Right lobe of liver (tissue), 6 donors: ENCODE measurements at regions not wholly inside any gene's neighbourhood (a gene's known extent, or its start where the extent isn't known, plus 50 kb on each side); places are given as distances from the start of the nearest gene placed in this dataset.
"Not testable (repeated sequence)": the region's sequence is repeated elsewhere in the genome, so short reads cannot be mapped to it uniquely, and the experiment has no call there.

Experiments
- ATAC-seq, 4 donors: fragments of 200-7000 bp; cut with Tn5 transposase; one replicate each; pipeline ENCODE4 v1.9.1; 2020; ENCODE audit warnings: mild to moderate bottlenecking in 4 of 4, moderate library complexity in 4 of 4
- DNase-seq, 3 donors: peaks; one replicate each; pipeline ENCODE4 v3.0.0-alpha.2; 2020
- H3K27ac ChIP-seq, 3 donors: fragments of 200-600 bp; one replicate each; pipeline ENCODE4 v1.8.0; 2022
- H3K27me3 ChIP-seq, 2 donors: fragments of 200-600 bp; one replicate each; pipeline ENCODE4 v1.8.0; 2022
- H3K36me3 ChIP-seq, 4 donors: fragments of 200-600 bp; sonication (generic) in 1 of 4; one replicate each; pipeline versions ENCODE4 v1.5.1 to v1.8.0; 2017 to 2022; ENCODE audit warnings: control low read depth in 1 of 4
- H3K4me1 ChIP-seq, 4 donors: fragments of 200-600 bp; sonication (generic) in 1 of 4; one replicate each; pipeline versions ENCODE4 v1.5.1 to v1.8.0; 2017 to 2022; ENCODE audit warnings: control low read depth in 1 of 4
- H3K4me3 ChIP-seq, 3 donors: fragments of 200-600 bp; one replicate each; pipeline ENCODE4 v1.8.0; 2022
- H3K9me3 ChIP-seq, 4 donors: fragments of 200-600 bp; sonication (generic) in 1 of 4; one replicate each; pipeline versions ENCODE4 v1.5.1 to v1.8.0; 2017 to 2022; ENCODE audit warnings: control low read depth in 1 of 4
- CTCF ChIP-seq, 4 donors: fragments of 200-600 bp in 3 of 4; fragments of 450-650 bp in 1 of 4; IDR thresholded peaks; one replicate each; pipeline versions ENCODE4 v1.5.1 to v1.8.0; 2016 to 2022; ENCODE audit warnings: antibody characterized with exemption in 4 of 4, mild to moderate bottlenecking in 2 of 4
- POLR2A ChIP-seq: fragments of 450-650 bp; IDR thresholded peaks from one replicate; pipeline ENCODE4 v1.6.1; 2017; ENCODE audit warnings: antibody characterized with exemption, mild to moderate bottlenecking
- whole genome bisulfite sequencing: methylation state at CpG from one replicate; pipeline ENCODE4 v1.1.6; 2018; ENCODE audit warnings: low coverage, low lambda C conversion rate; ENCODE audit not compliant: insufficient coverage; ENCODE audit errors: missing lambda C conversion rate; 5-methylcytosine and 5-hydroxymethylcytosine counted together
- intact Hi-C, 2 donors: fragments of 100-400 bp; cut with DNase I; formaldehyde crosslinking; loops; one replicate each; pipeline versions ENCODE4 v1.11.2 to v1.14.1; 2022
- donor health status: DM: no; HTN: yes; CAD: no.
- donor health status: DM: no; HTN: no; CAD: no.
- donor health status: DM: no; HTN: no; CAD: no.
- donor health status: DM: no; HTN: yes; CAD: no.
- donor health status: DM: no; HTN: yes; CAD: no.

DNA sequence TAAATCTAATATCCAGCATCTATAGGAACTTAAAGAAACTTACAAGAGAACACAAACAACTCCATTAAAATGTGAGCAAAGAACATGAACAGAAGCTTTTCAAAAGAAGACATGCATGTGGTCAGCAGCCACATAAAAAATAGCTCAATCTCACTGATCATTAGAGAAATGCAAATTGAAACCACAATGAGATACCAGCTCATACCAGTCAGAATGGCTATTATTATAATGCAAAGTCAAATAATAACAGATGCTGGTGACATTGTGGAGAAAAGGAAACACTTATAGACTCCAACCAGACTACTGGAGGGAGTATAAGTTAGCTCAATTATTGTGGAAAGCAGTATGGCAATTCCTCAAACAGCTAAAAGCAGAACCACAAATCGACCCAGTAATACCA is 1314.5 kb downstream of the XPNPEP1 start:
- Histone ChIP-seq H3K27me3 (no peaks in the 10 kb centered on the region), H3K4me3 (no peak overlapping the region), H3K36me3 (no peaks in the 10 kb centered on the region), H3K4me1 (no peaks in the 10 kb centered on the region), H3K9me3 (no peaks in the 10 kb centered on the region), H3K27ac (no peak overlapping the region)
- DNase-seq, result no peak
- no peak for TF ChIP-seq CTCF (IDR thresholded peaks at IDR 0.05)
- TF ChIP-seq POLR2A, result no peak
- no peak for ATAC-seq
- WGBS, result 38% methylated on average over 1 of the region's 1 CpG
- intact Hi-C loops, result no loop called here

DNA sequence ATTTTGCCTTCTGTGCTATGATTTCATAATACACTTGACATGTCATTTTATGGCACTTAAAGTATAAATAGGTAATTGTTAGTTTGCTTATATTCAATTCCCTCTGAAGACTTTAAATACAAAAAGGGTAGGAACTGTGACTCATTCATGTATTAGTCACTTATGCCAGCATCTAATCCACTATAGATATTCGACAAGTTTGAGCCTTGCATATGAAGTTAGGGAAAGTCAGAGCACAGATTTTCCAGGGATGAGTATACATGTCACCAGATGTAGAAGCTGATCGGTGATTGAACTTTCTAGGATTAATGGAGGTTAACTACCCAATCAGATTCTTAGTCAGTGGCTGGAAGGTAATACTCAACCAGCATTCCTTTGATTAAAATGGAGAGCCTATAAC is 1321.5 kb downstream of the XPNPEP1 start:
- TF ChIP-seq CTCF (IDR thresholded peaks at IDR 0.05) (no peak), POLR2A (no peak)
- no peaks in the 10 kb centered on the region for H3K9me3 ChIP-seq
- H3K27me3 ChIP-seq, result no peaks in the 10 kb centered on the region
- no peak for ATAC-seq
- DNase-seq, result no peak
- no peak overlapping the region for H3K4me3 ChIP-seq
- no peak overlapping the region for H3K27ac ChIP-seq
- no peaks in the 10 kb centered on the region for H3K36me3 ChIP-seq
- WGBS, result 89% methylated on average over 2 of the region's 2 CpGs
- H3K4me1 ChIP-seq, result peaks cover 0 to 11% (median 0%) of the 10 kb centered on the region in 4 donors
- intact Hi-C loops, result no loop called here

- peaks cover 0 to 11% (median 0%) of the 10 kb centered on the region in 4 donors for H3K4me1 ChIP-seq
- H3K27me3 ChIP-seq, H3K9me3 ChIP-seq, H3K27ac ChIP-seq, ATAC-seq, H3K4me3 ChIP-seq, intact Hi-C loops, DNase-seq, H3K36me3 ChIP-seq: not testable (repeated sequence)
- 80% methylated on average over 4 of the region's 4 CpGs for WGBS
Measured at GRCh38 chr10:108600511-108600910, 1322.8 kb downstream of the XPNPEP1 start.

DNA sequence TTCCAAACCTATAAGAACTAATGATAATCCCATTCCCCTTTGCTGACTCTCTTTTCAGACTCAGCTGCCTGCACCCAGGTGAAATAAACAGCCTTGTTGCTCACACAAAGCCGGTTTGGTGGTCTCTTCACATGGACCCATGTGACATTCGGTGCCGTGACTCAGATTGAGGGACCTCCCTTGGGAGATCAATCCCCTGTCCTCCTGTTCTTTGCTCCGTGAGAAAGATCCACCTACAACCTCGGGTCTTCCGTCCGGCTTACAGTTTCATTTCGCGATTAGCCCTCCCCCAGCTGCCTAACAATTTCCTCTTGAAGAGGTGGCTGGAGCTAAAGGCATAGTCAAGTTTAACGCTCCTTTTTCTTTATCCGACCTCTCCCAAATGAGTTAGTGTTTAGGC is 1324.0 kb downstream of the XPNPEP1 start:
- peak in 2 of 4 donors; percentile 41 to 45 for ATAC-seq
- H3K36me3 ChIP-seq, DNase-seq, H3K9me3 ChIP-seq, intact Hi-C loops, H3K27me3 ChIP-seq, H3K27ac ChIP-seq: not testable (repeated sequence)
- peak overlapping the region; percentile 26 to 28 (median 26) for H3K4me3 ChIP-seq
- 31% methylated on average over 11 of the region's 11 CpGs for WGBS
- H3K4me1 ChIP-seq, result peaks cover 0 to 11% (median 0%) of the 10 kb centered on the region in 4 donors

- no peak for TF ChIP-seq CTCF (IDR thresholded peaks at IDR 0.05)
- TF ChIP-seq POLR2A, result no peak
- Histone ChIP-seq H3K9me3 (no peaks in the 10 kb centered on the region), H3K27me3 (no peaks in the 10 kb centered on the region), H3K4me3 (peak overlapping the region in 1 of 3 donors; percentile 28), H3K4me1 (peaks cover 0 to 11% (median 0%) of the 10 kb centered on the region in 4 donors), H3K27ac (no peak overlapping the region), H3K36me3 (no peaks in the 10 kb centered on the region)
- no peak for DNase-seq
- intact Hi-C loops, result no loop called here
- peak; percentile 74 to 96 (median 84) for ATAC-seq
Measured at GRCh38 chr10:108598831-108599230, 1324.5 kb downstream of the XPNPEP1 start.

- no peaks in the 10 kb centered on the region for H3K27me3 ChIP-seq
- no peak overlapping the region for H3K4me3 ChIP-seq
- ATAC-seq (peak; percentile 35 to 55 (median 38)), DNase-seq (no peak)
- WGBS, result 25% methylated on average over 1 of the region's 1 CpG
- H3K9me3 ChIP-seq, result no peaks in the 10 kb centered on the region
- H3K4me1 ChIP-seq, result peaks cover 0 to 11% (median 0%) of the 10 kb centered on the region in 4 donors
- no peak overlapping the region for H3K27ac ChIP-seq
- H3K36me3 ChIP-seq, result no peaks in the 10 kb centered on the region
- intact Hi-C loops, result no loop called here
- no peak for TF ChIP-seq POLR2A
- no peak for TF ChIP-seq CTCF (IDR thresholded peaks at IDR 0.05)
Measured at GRCh38 chr10:108598320-108598695, 1325.0 kb downstream of the XPNPEP1 start.
